ENCODE measurements at regions not wholly inside any gene's neighbourhood (a gene's known extent, or its start where the extent isn't known, plus 50 kb on each side); places are given as distances from the start of the nearest gene placed in this dataset.

- in situ Hi-C loops (cut with HindIII; ENCODE audit: low pct_unique_long_range_greater_than_20kb, low sequenced_read_pairs) (no loop called here), intact Hi-C loops (cut with micrococcal nuclease; ENCODE audit: unreplicated experiment) (no loop called here)
- no peaks in the 10 kb centered on the region for H3K4me1 ChIP-seq (ENCODE audit: control insufficient read depth, insufficient read depth, low read length)
Observed at GRCh38 chr2:235399895-235400294, 93.9 kb upstream of the AGAP1 start.

GRCh38 chr2:235402422-235402821 lies 91.4 kb upstream of the AGAP1 start:
- ATAC-seq (no peak), DNase-seq (ENCODE audit: low read depth, low spot score) (no peak)
- Histone ChIP-seq H3K9me3 (ENCODE audit: control insufficient read depth, insufficient read depth, low read depth, low read length) (no peaks in the 10 kb centered on the region), H3K4me3 (ENCODE audit: low read depth in 2 of 2, low read length in 2 of 2) (no peak overlapping the region), H3K4me1 (ENCODE audit: control insufficient read depth, insufficient read depth, low read length) (no peaks in the 10 kb centered on the region), H3K36me3 (ENCODE audit: control insufficient read depth, insufficient read depth, low read length) (no peaks in the 10 kb centered on the region), H3K27ac (ENCODE audit: low read length) (no peak overlapping the region), H3K27me3 (ENCODE audit: control insufficient read depth, insufficient read depth, low read length) (no peaks in the 10 kb centered on the region)
- TF ChIP-seq TCF7L2 (IDR thresholded peaks at IDR 0.05; ENCODE audit: low read depth, low read length) (no peak), SIN3A (IDR thresholded peaks at IDR 0.05; ENCODE audit: borderline replicate concordance, insufficient read depth, low read depth, low read length) (no peak), CTCF (IDR thresholded peaks at IDR 0.05) (no peak), REST (IDR thresholded peaks at IDR 0.05; ENCODE audit: insufficient read depth in 1 of 2, low read depth in 2 of 2, low read length in 1 of 2) (no peak), POLR2AphosphoS5 (IDR thresholded peaks at IDR 0.05; ENCODE audit: low read depth, low read length) (no peak)
- ChIA-PET CTCF (no interaction called here), POLR2A (no interaction called here)
- no TSS peak for BruUV-seq (replicated peaks)
- in situ Hi-C loops (cut with HindIII; ENCODE audit: low pct_unique_long_range_greater_than_20kb, low sequenced_read_pairs): no loop called here
- intact Hi-C loops (cut with micrococcal nuclease; ENCODE audit: unreplicated experiment): no loop called here

More at GRCh38 chr2:235399895-235400294, 93.9 kb upstream of the AGAP1 start:
- TF ChIP-seq REST (IDR thresholded peaks at IDR 0.05; ENCODE audit: insufficient read depth in 1 of 2, low read depth in 2 of 2, low read length in 1 of 2) (no peak), TCF7L2 (IDR thresholded peaks at IDR 0.05; ENCODE audit: low read depth, low read length) (no peak), SIN3A (IDR thresholded peaks at IDR 0.05; ENCODE audit: borderline replicate concordance, insufficient read depth, low read depth, low read length) (no peak), POLR2AphosphoS5 (IDR thresholded peaks at IDR 0.05; ENCODE audit: low read depth, low read length) (no peak), CTCF (IDR thresholded peaks at IDR 0.05) (no peak)
- no peaks in the 10 kb centered on the region for H3K9me3 ChIP-seq (ENCODE audit: control insufficient read depth, insufficient read depth, low read depth, low read length)
- ChIA-PET POLR2A (no interaction called here), CTCF (no interaction called here)
- peaks cover 3% of the 10 kb centered on the region; the same call in 1 of the 2 replicates for H3K27me3 ChIP-seq (ENCODE audit: control insufficient read depth, insufficient read depth, low read length)
- no peak for DNase-seq (ENCODE audit: low read depth, low spot score)
- BruUV-seq (replicated peaks): no TSS peak
- H3K36me3 ChIP-seq (ENCODE audit: control insufficient read depth, insufficient read depth, low read length): no peaks in the 10 kb centered on the region
- H3K4me3 ChIP-seq (ENCODE audit: low read depth in 2 of 2, low read length in 2 of 2): no peak overlapping the region
- H3K27ac ChIP-seq (ENCODE audit: low read length): no peak overlapping the region
- no peak for ATAC-seq
